HG03521 (cell line): ENCODE measurements at regions not wholly inside any gene's neighbourhood (a gene's known extent, or its start where the extent isn't known, plus 50 kb on each side); places are given as distances from the start of the nearest gene placed in this dataset.
"Not testable (repeated sequence)": the region's sequence is repeated elsewhere in the genome, so short reads cannot be mapped to it uniquely, and the experiment has no call there.

ENCODE experiments used
- ATAC-seq: cut with Tn5 transposase; IDR thresholded peaks from one replicate; pipeline ENCODE4 v1.9.1; 2021; ENCODE audit warnings: mild to moderate bottlenecking, moderate library complexity; ENCODE audit not compliant: unreplicated experiment

- ATAC-seq, result no peak
These were observed 439.2 kb downstream of the NTRK2 start for GRCh38 chr9:85108746-85109145.

GRCh38 chr9:85108229-85108628, 438.7 kb downstream of the NTRK2 start:
- no peak for ATAC-seq

- no peak for ATAC-seq
These were observed 419.9 kb downstream of the NTRK2 start for GRCh38 chr9:85089188-85089969.

GRCh38 chr9:85081963-85082362, 412.4 kb downstream of the NTRK2 start:
- no peak for ATAC-seq

- no peak for ATAC-seq
These were observed 409.8 kb downstream of the NTRK2 start for GRCh38 chr9:85079349-85079748.

GRCh38 chr9:85077944-85078343, 408.4 kb downstream of the NTRK2 start:
- ATAC-seq, result no peak

- ATAC-seq, result not testable (repeated sequence)
These were observed 407.6 kb downstream of the NTRK2 start for GRCh38 chr9:85077146-85077545.
